Sciatic nerve (tissue), 2 donors: ENCODE measurements at regions not wholly inside any gene's neighbourhood (a gene's known extent, or its start where the extent isn't known, plus 50 kb on each side); places are given as distances from the start of the nearest gene placed in this dataset.
"Not testable (repeated sequence)": the region's sequence is repeated elsewhere in the genome, so short reads cannot be mapped to it uniquely, and the experiment has no call there.

Experiments used
- ATAC-seq: fragments of 200-7000 bp; cut with Tn5 transposase; one replicate; pipeline ENCODE4 v1.9.1; 2020; ENCODE audit warnings: mild to moderate bottlenecking, moderate library complexity
- DNase-seq: peaks from one replicate; pipeline ENCODE4 v3.0.0-alpha.2; 2020; ENCODE audit warnings: low spot score
- intact Hi-C: fragments of 100-400 bp; cut with DNase I; formaldehyde crosslinking; loops from one replicate; pipeline ENCODE4 v1.14.2; 2022
- donor health status: DM: no; HTN: no; CAD: no.
- donor health status: DM: no; HTN: no; CAD: no.

DNA sequence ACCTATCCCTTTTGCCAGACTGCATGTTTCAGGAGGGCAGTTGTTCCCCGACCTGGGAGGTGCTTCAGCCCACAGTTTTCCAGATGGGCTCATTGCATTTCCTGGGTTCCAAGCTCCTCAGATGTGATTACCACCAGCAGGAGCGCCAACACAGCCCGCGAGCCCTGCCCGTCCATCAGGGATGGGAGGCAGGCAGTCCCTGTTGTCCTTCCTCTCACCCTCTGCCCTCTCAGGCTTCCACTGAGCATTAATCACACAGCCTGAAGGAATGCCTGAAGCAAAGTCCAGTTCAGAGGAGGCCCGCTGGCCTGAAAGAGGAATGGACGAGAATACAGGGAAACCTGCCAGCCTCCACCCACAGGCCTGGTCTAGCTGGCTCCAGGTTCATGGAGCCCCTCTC, 256.3 kb upstream of the SDK2 start:
- DNase-seq (no peak), ATAC-seq (no peak)
- intact Hi-C loops: no loop called here

GRCh38 chr17:73901249-73901648, 257.0 kb upstream of the SDK2 start:
- no peak for ATAC-seq
- no peak for DNase-seq
- intact Hi-C loops: no loop called here

DNA sequence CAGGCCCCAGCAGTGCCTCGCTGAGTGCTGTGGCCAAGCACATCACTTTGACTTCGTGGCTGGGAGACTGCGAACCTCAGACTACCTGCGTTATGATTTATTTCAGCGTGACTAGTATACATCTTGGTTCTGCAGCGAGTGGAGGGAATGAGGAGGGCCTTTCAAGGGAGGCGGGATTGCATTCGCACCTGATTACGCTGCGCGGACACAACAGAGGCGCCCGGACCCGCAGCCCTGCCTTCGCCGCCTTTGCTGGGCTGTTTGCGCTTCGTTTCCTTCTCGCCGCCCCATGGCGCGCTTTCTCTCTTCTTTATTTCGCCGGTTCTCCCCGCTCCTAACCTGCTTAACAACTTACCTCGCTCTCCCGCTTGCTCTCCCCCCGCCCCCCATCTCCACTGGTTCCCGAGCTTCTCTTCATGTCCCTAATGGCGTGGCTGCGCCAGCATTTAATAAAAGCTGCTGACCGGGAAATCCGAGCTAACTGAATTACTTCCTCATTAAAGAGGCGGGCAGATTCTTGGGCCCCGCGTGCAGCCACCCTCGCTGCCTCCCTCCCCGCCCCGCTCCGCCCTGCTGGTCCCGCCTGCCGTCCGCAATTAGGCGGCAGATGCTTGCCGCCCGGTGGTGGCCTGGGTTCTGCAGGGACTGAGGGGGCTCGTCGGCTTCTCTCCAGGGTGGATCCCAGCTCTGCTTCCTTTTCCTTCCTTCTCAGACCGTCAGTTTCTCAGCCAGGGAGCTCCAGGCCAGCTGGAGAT, 257.6 kb upstream of the SDK2 start:
- ATAC-seq (peak; percentile 68), DNase-seq (no peak)
- intact Hi-C loops: no loop called here

GRCh38 chr17:73902416-73903181, 258.4 kb upstream of the SDK2 start:
- no peak for ATAC-seq
- DNase-seq: no peak
- intact Hi-C loops: no loop called here

- DNase-seq (no peak), ATAC-seq (no peak)
- intact Hi-C loops: no loop called here
Observed at GRCh38 chr17:73906896-73907870, 262.9 kb upstream of the SDK2 start.

DNA sequence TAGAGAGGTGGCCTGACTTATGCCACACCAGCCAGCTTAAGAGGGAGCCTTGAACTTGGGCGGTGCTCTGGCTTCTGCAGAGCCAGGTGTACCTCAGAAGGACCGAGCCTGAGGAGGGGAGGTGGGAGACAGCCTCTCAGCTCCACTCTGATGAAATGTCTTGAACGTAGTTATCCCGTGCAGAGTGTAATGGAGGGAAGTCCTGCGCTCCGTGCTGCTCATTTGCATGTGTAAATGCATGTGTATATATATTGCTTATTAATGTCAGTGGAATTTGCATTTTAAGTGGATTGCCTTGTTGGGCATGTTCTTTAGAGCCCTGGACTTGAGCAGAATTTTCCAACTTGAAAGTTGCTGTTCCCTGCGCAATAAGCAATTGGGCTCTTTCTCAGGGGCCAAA, 264.9 kb upstream of the SDK2 start:
- intact Hi-C loops: no loop called here
- DNase-seq (no peak), ATAC-seq (no peak)

GRCh38 chr17:73910206-73910605, 266.0 kb upstream of the SDK2 start:
- DNase-seq (no peak), ATAC-seq (no peak)
- intact Hi-C loops: no loop called here

GRCh38 chr17:73910821-73911515, 266.7 kb upstream of the SDK2 start:
- intact Hi-C loops: no loop called here
- ATAC-seq (no peak), DNase-seq (no peak)

GRCh38 chr17:73911726-73912372, 267.6 kb upstream of the SDK2 start:
- DNase-seq (no peak), ATAC-seq (no peak)
- intact Hi-C loops: no loop called here

DNA sequence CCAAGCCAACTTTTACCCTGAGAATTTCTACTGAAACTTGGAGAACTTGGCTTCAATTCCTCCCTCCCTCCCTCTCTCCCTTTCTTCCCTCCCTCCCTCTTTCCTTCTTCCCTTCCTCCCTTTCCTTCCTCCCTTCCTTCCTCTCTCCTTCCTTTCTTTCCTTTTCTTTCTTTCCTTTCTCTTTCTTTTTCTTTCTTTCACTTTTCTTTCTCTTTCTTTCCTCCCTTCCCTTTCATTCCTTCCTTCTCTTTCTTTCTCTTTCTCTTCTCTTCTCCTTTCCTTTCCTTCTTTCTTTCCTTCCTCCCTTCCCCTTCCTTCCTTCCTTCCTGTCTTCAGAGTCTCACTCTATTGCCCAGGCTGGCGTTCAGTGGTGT, 268.1 kb upstream of the SDK2 start:
- no peak for DNase-seq
- intact Hi-C loops: no loop called here
- no peak for ATAC-seq

DNA sequence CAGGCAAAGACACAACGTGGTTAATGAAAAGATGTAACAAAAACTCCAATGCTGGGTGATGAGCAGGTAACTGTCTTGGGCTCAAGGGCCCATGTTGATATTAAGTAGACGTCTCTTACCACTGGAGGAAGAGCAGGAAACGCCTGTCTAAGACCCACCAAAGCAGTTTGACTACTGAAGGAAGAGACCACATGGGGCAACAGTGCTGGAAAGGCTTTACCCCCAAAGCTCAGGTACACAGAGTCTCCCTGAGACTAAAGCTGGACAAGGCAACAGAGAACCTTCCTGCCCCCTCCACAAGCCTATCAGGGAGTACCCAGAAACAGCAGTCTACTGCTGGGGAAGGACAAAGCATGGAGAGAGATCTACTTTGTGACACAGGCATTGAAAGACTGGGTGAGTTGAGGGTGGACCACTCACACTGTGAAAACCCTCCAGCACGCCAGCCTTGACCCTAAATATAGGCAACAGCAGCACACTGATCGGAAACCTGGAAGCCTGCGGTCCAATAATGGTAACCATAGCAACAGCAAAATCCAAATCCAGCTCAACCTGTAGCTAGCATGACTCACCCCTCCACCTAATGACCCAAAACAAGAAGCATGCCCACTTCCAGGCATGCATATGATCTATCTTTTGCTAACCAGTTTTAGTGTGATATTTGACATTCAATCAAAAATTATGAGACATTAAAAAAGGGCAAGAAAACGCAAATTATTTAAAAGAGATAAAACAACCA, 270.5 kb upstream of the SDK2 start:
- ATAC-seq: no peak
- DNase-seq: no peak
- intact Hi-C loops: no loop called here

- DNase-seq, intact Hi-C loops: not testable (repeated sequence)
Observed at GRCh38 chr17:73919033-73919432, 274.8 kb upstream of the SDK2 start.

DNA sequence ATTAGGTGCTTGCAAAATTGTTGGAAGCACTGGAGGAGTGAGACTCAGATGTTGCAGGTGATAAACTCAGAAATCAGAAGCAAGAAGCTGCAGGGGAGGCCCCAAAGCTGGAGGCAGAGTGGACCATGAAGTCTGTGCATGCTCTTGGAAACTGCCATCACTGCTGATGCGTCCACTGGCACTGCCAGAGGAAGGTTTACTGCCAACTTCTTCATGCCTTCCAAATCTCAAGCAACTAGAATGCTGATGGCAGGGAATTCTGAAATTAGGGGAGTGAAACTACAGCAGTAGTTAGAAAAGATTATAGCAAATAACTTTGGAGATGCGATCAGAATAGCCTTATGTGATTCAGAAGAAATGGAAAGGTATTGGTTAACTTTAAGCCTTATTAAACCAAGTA, 277.1 kb upstream of the SDK2 start:
- DNase-seq: no peak
- intact Hi-C loops: no loop called here
- no peak for ATAC-seq

More at GRCh38 chr17:73919033-73919432, 274.8 kb upstream of the SDK2 start:
- not testable (repeated sequence) for ATAC-seq

DNA sequence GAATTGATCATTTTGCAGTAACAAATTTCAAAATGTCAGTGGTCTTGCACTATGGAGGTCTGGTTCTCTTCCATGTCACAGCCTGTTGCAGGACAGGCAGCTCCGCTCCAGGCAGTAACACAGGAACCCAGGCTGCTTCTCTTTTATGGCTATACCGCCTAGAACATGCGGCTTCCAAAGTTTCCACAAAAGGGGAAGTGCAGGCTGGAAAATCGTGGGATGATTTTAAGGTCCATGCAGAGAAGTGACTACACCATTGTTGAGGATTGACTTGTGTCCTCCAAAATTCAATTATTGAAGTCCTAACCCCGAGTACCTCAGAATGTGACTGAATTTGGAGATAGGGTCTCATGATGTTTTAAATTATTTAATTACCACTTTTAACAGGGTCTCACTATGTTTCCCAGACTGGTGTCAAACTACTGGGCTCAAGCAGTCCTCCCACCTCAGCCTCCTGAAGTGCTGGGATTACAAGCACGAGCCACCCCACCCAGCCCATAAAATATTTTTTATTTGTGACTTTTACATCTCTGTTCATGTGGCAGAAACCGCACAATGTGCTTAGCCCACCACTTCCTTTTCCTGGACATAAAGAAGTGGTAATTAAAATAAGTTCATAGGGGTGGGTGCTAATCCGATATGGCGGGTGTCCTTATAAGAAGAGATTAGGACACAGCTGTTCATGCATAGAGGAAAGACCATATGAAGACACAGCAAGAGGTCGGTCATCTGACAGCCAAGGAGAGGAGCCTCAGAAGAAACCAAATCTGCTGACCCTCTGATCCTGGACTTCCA, 279.2 kb upstream of the RPL38 start:
- DNase-seq (no peak), ATAC-seq (no peak)
- intact Hi-C loops: no loop called here

DNA sequence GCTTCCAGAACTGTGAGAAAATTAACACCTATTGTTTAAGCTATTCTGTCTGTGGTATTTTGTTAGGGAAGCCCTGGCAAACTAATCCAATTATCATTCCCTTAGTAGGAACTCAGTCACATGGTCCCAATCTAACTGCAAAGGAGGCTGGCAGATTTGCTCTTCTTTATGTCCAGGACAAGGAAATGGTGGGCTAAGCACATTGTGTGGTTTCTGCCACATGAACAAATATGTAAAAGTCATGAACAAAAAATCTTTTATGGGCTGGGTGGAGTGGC, 278.6 kb upstream of the RPL38 start:
- intact Hi-C loops: no loop called here
- DNase-seq (no peak), ATAC-seq (no peak)

GRCh38 chr17:73929860-73930430, 273.5 kb upstream of the RPL38 start:
- intact Hi-C loops: no loop called here
- DNase-seq: no peak

GRCh38 chr17:73932216-73932749, 271.2 kb upstream of the RPL38 start:
- intact Hi-C loops: no loop called here
- DNase-seq: no peak
- ATAC-seq: no peak

More at GRCh38 chr17:73929860-73930430, 273.5 kb upstream of the RPL38 start:
- no peak for ATAC-seq
